HEK293T (cell line): ENCODE measurements at regions not wholly inside any gene's neighbourhood (a gene's known extent, or its start where the extent isn't known, plus 50 kb on each side); places are given as distances from the start of the nearest gene placed in this dataset.

Source experiments
- CTCF ChIA-PET: fragments of 350-600 bp; formaldehyde crosslinking; extraction: SDS; loops from one replicate; lab custom pipeline; 2021; ENCODE audit warnings: antibody characterized with exemption, inconsistent platforms; lab: Yijun Ruan, JAX
- POLR2A ChIA-PET: fragments of 350-600 bp; formaldehyde crosslinking; extraction: SDS; loops from one replicate; lab custom pipeline; 2020; ENCODE audit warnings: antibody characterized with exemption, inconsistent platforms; lab: Yijun Ruan, JAX
- DNase-seq: peaks from one replicate; pipeline ENCODE4 v3.0.0; 2012; ENCODE audit warnings: mixed read lengths; ENCODE audit errors: extremely low spot score
- ARNT ChIP-seq: fragments of 450-650 bp; IDR thresholded peaks from 2 replicates; pipeline ENCODE4 v1.6.1; 2017; ENCODE audit warnings: mild to moderate bottlenecking
- BHLHE40 ChIP-seq: fragments of 450-650 bp; IDR thresholded peaks from 2 replicates; pipeline ENCODE4 v1.6.1; 2016; ENCODE audit warnings: mild to moderate bottlenecking, moderate library complexity, borderline replicate concordance
- CTBP1 ChIP-seq: fragments of 450-650 bp; IDR thresholded peaks from 2 replicates; pipeline ENCODE4 v1.6.1; 2016; ENCODE audit warnings: borderline replicate concordance
- ELF4 ChIP-seq: fragments of 450-650 bp; IDR thresholded peaks from 2 replicates; pipeline ENCODE4 v1.6.1; 2017; ENCODE audit warnings: antibody characterized with exemption
- FOXA1 ChIP-seq: fragments of 450-650 bp; IDR thresholded peaks from 2 replicates; pipeline ENCODE4 v1.6.1; 2016; ENCODE audit warnings: mild to moderate bottlenecking
- FOXM1 ChIP-seq: fragments of 450-650 bp; IDR thresholded peaks from 2 replicates; pipeline ENCODE4 v1.6.1; 2017; ENCODE audit warnings: mild to moderate bottlenecking, borderline replicate concordance
- HDGF ChIP-seq: fragments of 450-650 bp; IDR thresholded peaks from 2 replicates; pipeline ENCODE4 v1.6.1; 2017; ENCODE audit warnings: antibody characterized with exemption, borderline replicate concordance
- L3MBTL2 ChIP-seq: fragments of 450-650 bp; conservative IDR thresholded peaks from 2 replicates; pipeline ENCODE4 v1.6.1; 2016; ENCODE audit warnings: mild to moderate bottlenecking
- LEF1 ChIP-seq: fragments of 450-650 bp; IDR thresholded peaks from 2 replicates; pipeline ENCODE4 v1.6.1; 2017; ENCODE audit warnings: mild to moderate bottlenecking, borderline replicate concordance
- NFRKB ChIP-seq: fragments of 450-650 bp; IDR thresholded peaks from 2 replicates; pipeline ENCODE4 v1.6.1; 2016; ENCODE audit warnings: mild to moderate bottlenecking, moderate library complexity
- SP1 ChIP-seq: fragments of 450-650 bp; IDR thresholded peaks from 2 replicates; pipeline ENCODE4 v1.6.1; 2017
- SUZ12 ChIP-seq: fragments of 450-650 bp; IDR thresholded peaks from 2 replicates; pipeline ENCODE4 v1.6.1; 2016; ENCODE audit warnings: mild to moderate bottlenecking
- TARDBP ChIP-seq: fragments of 450-650 bp; IDR thresholded peaks from 2 replicates; pipeline ENCODE4 v1.6.1; 2016
- ZNF384 ChIP-seq: fragments of 450-650 bp; IDR thresholded peaks from 2 replicates; pipeline ENCODE4 v1.6.1; 2016
- TF ChIP-seq, protein P1 (sequence below): fragments of 450-650 bp; IDR thresholded peaks from 2 replicates; pipeline ENCODE4 v1.6.1; 2016

DNA sequence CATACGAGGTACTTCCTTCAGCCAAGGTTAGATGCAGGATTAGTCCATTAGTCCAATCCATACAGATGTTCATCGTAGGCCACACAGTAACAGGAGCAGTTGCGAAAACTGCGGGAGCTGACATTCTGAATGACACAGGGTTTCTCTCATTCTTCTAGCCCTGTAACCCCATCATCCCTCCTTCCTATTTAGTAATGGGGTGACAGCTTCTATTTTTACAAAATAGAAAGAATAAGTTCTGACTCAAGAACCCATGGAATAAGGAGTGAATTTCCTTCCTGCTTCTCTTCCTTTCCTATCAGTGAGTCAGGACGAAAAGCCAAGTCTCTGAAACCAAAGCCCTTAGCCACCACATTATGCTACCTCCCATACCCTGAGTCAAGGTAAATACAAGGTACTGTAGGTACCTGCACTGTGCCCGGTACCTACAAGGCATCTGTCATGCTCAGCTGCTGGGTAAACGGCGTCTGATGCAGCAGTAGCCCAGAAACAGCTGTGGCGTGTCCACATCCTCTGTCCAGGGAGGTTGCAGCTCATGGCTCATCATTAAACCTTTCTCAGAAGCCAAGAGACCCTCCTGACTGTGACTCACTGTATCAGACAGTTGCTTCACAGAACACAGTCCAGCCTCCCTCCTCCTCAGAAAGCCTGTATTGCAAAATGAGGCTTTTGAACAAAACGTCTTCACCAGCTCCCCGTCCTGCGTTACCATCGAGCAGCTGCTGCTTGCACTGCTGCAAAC, 84.2 kb downstream of the ESM1 start:
- CTCF ChIA-PET = interaction anchor here (0.6 kb wide), 2 partner anchors 30 to 259 kb away, joined by 3 to 4 read pairs; partner anchors contain the start of gene GPX8
- DNase-seq = no peak

DNA sequence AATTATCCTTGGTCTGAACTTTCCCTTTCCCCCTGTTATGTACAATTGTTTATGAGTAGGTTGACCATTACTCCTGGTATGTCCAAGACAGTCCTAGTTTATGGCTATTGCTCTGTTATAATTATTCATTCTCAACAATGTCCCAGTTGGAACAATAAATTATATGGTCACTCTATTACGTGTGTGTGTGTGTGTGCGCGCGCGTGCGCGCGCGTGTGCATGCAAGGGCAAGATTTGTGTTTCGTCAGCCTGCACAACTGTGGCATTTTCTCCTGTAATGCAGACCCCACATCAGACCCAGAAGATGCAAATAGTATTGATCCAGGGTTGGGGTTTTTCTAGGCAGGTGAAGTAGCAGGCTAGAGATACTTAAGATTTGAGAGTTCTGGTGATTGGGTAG, 88.4 kb downstream of the ESM1 start:
- POLR2A ChIA-PET = no interaction called here
- DNase-seq = no peak
- CTCF ChIA-PET = no interaction called here
- TF ChIP-seq BHLHE40 (no peak), NFRKB (no peak), HDGF (no peak), FOXA1 (no peak), ZNF384 (no peak), L3MBTL2 (no peak), TARDBP (no peak), SP1 (no peak), FOXM1 (no peak)
- TF ChIP-seq, protein P1, sequence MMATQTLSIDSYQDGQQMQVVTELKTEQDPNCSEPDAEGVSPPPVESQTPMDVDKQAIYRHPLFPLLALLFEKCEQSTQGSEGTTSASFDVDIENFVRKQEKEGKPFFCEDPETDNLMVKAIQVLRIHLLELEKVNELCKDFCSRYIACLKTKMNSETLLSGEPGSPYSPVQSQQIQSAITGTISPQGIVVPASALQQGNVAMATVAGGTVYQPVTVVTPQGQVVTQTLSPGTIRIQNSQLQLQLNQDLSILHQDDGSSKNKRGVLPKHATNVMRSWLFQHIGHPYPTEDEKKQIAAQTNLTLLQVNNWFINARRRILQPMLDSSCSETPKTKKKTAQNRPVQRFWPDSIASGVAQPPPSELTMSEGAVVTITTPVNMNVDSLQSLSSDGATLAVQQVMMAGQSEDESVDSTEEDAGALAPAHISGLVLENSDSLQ = no peak

More for the DNA sequence above, 84.2 kb downstream of the ESM1 start:
- TF ChIP-seq ZNF384 (no peak), SUZ12 (no peak), FOXM1 (no peak), NFRKB (no peak), BHLHE40 (no peak), FOXA1 (no peak), TARDBP (no peak), LEF1 (no peak), CTBP1 (no peak), ARNT (no peak), SP1 (no peak), ELF4 (no peak)
- POLR2A ChIA-PET = no interaction called here

DNA sequence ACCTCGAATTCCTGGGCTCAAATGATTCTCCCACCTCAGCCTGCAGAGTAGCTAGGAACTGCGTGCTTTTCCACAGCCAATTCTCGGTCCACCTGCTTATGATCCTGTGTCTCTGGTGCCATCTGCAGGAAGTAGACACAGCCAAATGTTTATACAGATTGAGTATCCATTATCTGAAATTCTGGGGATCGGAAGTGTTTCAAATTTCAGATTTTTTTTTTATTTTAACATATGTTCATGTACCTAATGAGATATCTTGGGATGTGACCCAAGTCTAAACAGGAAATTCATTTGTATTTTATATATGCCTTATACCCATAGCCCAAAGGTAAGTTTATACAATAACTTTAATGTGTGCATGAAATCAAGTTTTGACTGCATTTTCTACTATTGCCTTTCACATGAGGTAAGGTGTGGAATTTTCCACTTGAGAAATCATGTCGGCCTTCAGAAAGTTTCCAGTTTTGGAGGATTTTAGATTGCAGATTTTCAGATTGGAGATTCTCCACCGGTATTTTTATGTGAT, 89.5 kb downstream of the ESM1 start:
- TF ChIP-seq FOXM1 = no peak
- peak; percentile 34 for DNase-seq
- CTCF ChIA-PET = interaction anchor here (0.7 to 1.8 kb wide), 5 partner anchors 9 to 379 kb away, joined by 5 to 6 read pairs (median 5); no protein-coding TSS in a partner anchor
- POLR2A ChIA-PET = no interaction called here

DNA sequence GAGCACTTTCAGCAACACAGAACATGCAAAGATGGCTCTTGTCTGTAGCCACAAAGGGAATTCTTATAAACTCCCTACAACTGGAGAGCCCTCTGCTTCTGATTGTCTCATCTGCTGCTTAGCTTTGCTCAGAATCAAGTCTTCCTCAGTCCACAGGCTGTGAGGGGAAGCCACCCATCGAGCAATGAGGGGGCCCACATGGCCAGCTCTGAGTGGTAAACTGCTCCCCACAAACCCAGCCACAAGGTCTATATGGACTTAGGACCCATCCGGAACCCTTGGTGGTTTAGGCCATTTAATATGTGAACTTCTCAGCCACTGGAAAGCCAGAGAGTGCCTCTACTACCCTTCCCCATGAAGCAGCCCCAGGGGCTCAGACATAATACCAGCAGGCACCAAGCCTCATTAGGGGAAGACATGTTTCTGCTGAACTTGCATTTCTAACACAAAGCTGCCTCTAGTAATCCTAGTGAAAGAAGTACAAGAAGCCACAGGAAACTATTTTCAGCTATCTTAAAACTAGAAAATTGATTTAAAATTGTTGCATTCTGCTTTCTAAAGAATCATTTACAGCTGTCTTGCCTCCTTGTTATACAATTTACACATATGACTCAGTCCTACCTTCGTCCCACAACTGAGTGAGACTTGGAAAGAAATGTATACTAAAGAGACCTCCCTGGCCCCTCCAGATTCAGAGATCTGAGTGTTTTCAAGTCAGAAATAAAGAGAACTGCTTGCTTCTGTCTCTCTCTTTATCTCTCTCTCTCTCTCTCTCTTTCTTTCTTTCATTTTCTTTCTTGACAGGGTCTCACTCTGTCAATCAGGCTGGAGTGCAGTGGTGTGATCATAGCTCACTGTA, 90.2 kb downstream of the ESM1 start:
- ChIA-PET CTCF (interaction anchor here (0.7 to 1.8 kb wide), 6 partner anchors 10 to 378 kb away, joined by 4 to 6 read pairs (median 5); no protein-coding TSS in a partner anchor), POLR2A (no interaction called here)
- TF ChIP-seq ZNF384 = no peak
- DNase-seq = no peak

DNA sequence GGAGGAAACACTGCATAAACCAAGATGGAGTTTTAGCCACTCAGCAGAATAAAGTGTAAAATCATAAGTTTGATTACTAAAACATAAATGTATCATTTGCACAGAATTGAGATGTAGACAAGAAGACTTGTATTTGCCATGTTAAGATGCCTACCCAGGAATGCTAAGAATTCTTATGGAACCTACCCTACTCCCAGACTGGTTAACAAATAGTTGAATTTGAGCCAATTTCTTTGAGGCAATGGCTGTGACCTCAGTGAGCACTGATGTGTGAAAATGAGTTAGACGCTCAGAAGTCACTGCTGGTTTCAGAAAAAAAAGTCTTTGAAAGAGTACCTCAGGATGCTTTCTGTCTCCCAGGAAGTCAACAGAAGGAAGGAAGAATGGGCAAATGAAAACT, 95.6 kb downstream of the ESM1 start:
- DNase-seq = no peak
- ChIA-PET CTCF (no interaction called here), POLR2A (no interaction called here)
- TF ChIP-seq TARDBP (no peak), ELF4 (no peak)

DNA sequence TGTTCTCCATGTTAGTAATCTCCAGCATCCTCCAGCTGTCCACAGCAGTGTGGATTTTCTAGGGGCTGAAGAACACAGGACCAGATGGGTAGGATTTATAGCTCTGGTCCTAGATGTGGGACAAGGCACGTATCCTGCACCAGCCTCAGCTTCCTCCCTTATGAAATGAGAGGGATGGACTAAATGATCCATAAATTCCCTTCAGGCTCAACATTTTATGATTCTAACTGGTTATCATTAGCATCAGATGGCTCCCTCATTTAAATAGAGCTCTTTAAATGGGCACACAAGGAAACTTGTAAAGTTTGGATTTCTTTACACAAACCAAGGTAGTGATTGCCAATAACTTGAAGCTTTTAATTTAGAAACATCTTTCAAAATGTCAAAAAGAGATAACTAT, 97.7 kb downstream of the ESM1 start:
- DNase-seq = no peak
- ChIA-PET POLR2A (no interaction called here), CTCF (interaction anchor here (1.3 kb wide), 1 partner anchor 21 kb away, joined by 6 read pairs; no protein-coding TSS in a partner anchor)
- TF ChIP-seq FOXM1 = no peak
- no peak for TF ChIP-seq LEF1
- no peak for TF ChIP-seq L3MBTL2
- no peak for TF ChIP-seq HDGF
- no peak for TF ChIP-seq BHLHE40
- TF ChIP-seq ARNT = no peak

DNA sequence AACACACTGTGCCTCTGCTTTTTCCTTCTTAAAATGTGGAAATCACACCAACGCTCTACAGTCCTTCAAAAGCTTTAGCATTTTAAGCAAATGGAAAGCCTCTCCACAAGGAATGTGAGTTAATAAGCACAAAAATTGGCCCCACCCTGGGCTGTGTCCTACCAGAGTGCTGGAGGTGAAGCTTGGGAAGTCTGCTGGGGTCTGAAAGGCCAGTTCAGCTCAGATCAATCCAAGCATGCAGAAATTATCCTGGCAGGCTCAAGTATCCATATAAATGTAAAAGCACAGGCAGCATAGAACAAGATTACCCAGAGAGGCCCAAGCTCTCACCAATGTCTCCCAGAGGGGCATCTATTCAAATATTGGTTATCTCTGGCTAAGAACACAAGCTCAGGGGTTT, 98.5 kb downstream of the ESM1 start:
- ChIA-PET POLR2A (no interaction called here), CTCF (no interaction called here)
- no peak for TF ChIP-seq ARNT
- TF ChIP-seq FOXM1 = no peak
- no peak for TF ChIP-seq FOXA1
- TF ChIP-seq, protein P1 = no peak
- TF ChIP-seq BHLHE40 = no peak
- no peak for TF ChIP-seq SUZ12
- no peak for TF ChIP-seq HDGF
- no peak for DNase-seq
